ENCODE measurements at regions not wholly inside any gene's neighbourhood (a gene's known extent, or its start where the extent isn't known, plus 50 kb on each side); places are given as distances from the start of the nearest gene placed in this dataset.

DNA sequence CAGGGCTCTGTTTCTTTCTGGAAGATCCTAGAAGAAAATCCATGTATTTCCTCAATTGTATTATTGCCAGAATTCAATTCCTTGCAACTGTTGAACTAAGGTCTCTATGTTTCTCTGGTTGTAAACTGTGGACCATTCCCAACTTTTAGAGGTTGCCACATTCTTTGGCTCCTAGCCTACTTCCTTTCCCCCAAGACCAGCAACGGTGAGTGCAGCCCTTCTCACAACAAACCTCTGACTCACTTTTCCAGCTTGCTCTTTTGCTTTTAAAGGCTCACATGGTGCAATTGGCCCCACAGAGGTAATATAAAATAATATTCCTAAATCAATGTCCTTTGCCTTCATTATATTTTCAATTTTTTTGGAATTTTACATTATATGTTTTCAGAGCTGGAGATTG lies 371.3 kb downstream of the SLITRK5 start:
- Histone ChIP-seq H3K27ac (ENCODE audit: low read depth, low read length) (no peak overlapping the region), H3K9me3 (ENCODE audit: control insufficient read depth in 1 of 2, low read length in 2 of 2) (peaks cover 2 to 10% of the 10 kb centered on the region in 2 donors), H3K4me3 (ENCODE audit: low read depth in 1 of 2, low read length in 2 of 2) (no peak overlapping the region), H3K27me3 (ENCODE audit: control insufficient read depth in 1 of 2, insufficient read depth in 2 of 2, low read length in 2 of 2) (no peaks in the 10 kb centered on the region), H3K4me1 (ENCODE audit: control insufficient read depth in 1 of 2, insufficient read depth in 2 of 2, low read length in 2 of 2) (no peaks in the 10 kb centered on the region), H3K9ac (ENCODE audit: low read depth in 1 of 2, low read length in 2 of 2) (no peak overlapping the region), H3K36me3 (ENCODE audit: control insufficient read depth in 1 of 2, insufficient read depth in 2 of 2, low read length in 2 of 2) (no peaks in the 10 kb centered on the region)

GRCh38 chr13:88051746-88052482 lies 380.7 kb downstream of the SLITRK5 start:
- Histone ChIP-seq H3K36me3 (ENCODE audit: control insufficient read depth in 1 of 2, insufficient read depth in 2 of 2, low read length in 2 of 2) (no peaks in the 10 kb centered on the region), H3K4me1 (ENCODE audit: control insufficient read depth in 1 of 2, insufficient read depth in 2 of 2, low read length in 2 of 2) (no peaks in the 10 kb centered on the region), H3K27ac (ENCODE audit: low read depth, low read length) (no peak overlapping the region), H3K9ac (ENCODE audit: low read depth in 1 of 2, low read length in 2 of 2) (no peak overlapping the region), H3K4me3 (ENCODE audit: low read depth in 1 of 2, low read length in 2 of 2) (no peak overlapping the region), H3K27me3 (ENCODE audit: control insufficient read depth in 1 of 2, insufficient read depth in 2 of 2, low read length in 2 of 2) (no peaks in the 10 kb centered on the region), H3K9me3 (ENCODE audit: control insufficient read depth in 1 of 2, low read length in 2 of 2) (peaks cover 11 to 21% of the 10 kb centered on the region in 2 donors)

- peaks cover 0 to 28% of the 10 kb centered on the region in 2 donors for H3K9me3 ChIP-seq (ENCODE audit: control insufficient read depth in 1 of 2, low read length in 2 of 2)
- H3K9ac ChIP-seq (ENCODE audit: low read depth in 1 of 2, low read length in 2 of 2), result no peak overlapping the region
- no peak overlapping the region for H3K4me3 ChIP-seq (ENCODE audit: low read depth in 1 of 2, low read length in 2 of 2)
- H3K27me3 ChIP-seq (ENCODE audit: control insufficient read depth in 1 of 2, insufficient read depth in 2 of 2, low read length in 2 of 2), result no peaks in the 10 kb centered on the region
- H3K4me1 ChIP-seq (ENCODE audit: control insufficient read depth in 1 of 2, insufficient read depth in 2 of 2, low read length in 2 of 2), result no peaks in the 10 kb centered on the region
- no peak overlapping the region for H3K27ac ChIP-seq (ENCODE audit: low read depth, low read length)
- no peaks in the 10 kb centered on the region for H3K36me3 ChIP-seq (ENCODE audit: control insufficient read depth in 1 of 2, insufficient read depth in 2 of 2, low read length in 2 of 2)
Observed at GRCh38 chr13:88063741-88064140, 392.6 kb downstream of the SLITRK5 start.

DNA sequence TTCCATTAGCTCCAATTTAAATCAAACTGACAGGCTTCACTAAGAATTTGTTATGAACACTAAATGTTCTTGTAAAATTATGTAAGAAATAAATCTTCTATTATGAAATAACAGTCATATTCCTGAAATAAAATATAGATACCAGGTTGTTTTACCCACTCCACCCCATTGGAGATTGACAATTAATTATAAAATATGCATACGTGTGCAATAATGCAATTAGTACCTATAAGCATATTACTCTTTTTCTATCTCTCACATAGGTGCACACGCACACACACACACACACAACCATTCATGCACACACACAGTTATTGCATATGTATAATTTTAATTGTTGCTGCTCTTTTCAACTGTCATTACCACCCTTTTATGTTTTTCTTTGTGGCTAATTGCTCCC lies 395.7 kb downstream of the SLITRK5 start:
- no peak overlapping the region for H3K27ac ChIP-seq (ENCODE audit: low read depth, low read length)
- H3K9me3 ChIP-seq (ENCODE audit: control insufficient read depth in 1 of 2, low read length in 2 of 2), result peaks cover 0 to 22% of the 10 kb centered on the region in 2 donors
- H3K9ac ChIP-seq (ENCODE audit: low read depth in 1 of 2, low read length in 2 of 2), result no peak overlapping the region
- no peaks in the 10 kb centered on the region for H3K36me3 ChIP-seq (ENCODE audit: control insufficient read depth in 1 of 2, insufficient read depth in 2 of 2, low read length in 2 of 2)
- H3K27me3 ChIP-seq (ENCODE audit: control insufficient read depth in 1 of 2, insufficient read depth in 2 of 2, low read length in 2 of 2), result no peaks in the 10 kb centered on the region
- H3K4me1 ChIP-seq (ENCODE audit: control insufficient read depth in 1 of 2, insufficient read depth in 2 of 2, low read length in 2 of 2), result no peaks in the 10 kb centered on the region
- no peak overlapping the region for H3K4me3 ChIP-seq (ENCODE audit: low read depth in 1 of 2, low read length in 2 of 2)

DNA sequence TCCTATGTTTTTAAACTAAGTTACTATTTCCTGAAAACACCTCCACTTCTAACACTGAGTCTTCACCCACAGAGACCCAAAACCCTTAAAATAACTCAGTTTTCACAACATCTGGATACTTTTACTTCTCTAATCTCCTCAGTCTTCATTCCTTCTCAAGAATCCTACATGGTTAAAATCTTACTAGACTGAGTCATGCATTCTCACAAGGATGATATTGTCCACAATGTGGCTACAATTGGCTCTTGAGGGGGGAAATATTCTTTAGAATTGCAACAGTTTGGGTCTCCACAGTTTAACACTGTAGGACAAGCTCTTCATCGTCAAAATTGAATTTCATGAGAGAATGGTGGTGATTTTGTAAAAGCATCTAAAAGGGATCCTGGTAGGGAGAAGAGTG lies 397.1 kb downstream of the SLITRK5 start:
- H3K36me3 ChIP-seq (ENCODE audit: control insufficient read depth in 1 of 2, insufficient read depth in 2 of 2, low read length in 2 of 2), result no peaks in the 10 kb centered on the region
- H3K9me3 ChIP-seq (ENCODE audit: control insufficient read depth in 1 of 2, low read length in 2 of 2), result peaks cover 0 to 16% of the 10 kb centered on the region in 2 donors
- H3K9ac ChIP-seq (ENCODE audit: low read depth in 1 of 2, low read length in 2 of 2), result no peak overlapping the region
- no peaks in the 10 kb centered on the region for H3K4me1 ChIP-seq (ENCODE audit: control insufficient read depth in 1 of 2, insufficient read depth in 2 of 2, low read length in 2 of 2)
- H3K27me3 ChIP-seq (ENCODE audit: control insufficient read depth in 1 of 2, insufficient read depth in 2 of 2, low read length in 2 of 2), result no peaks in the 10 kb centered on the region
- H3K27ac ChIP-seq (ENCODE audit: low read depth, low read length), result no peak overlapping the region
- no peak overlapping the region for H3K4me3 ChIP-seq (ENCODE audit: low read depth in 1 of 2, low read length in 2 of 2)

GRCh38 chr13:88068975-88069374 lies 397.8 kb downstream of the SLITRK5 start:
- H3K4me3 ChIP-seq (ENCODE audit: low read depth in 1 of 2, low read length in 2 of 2), result no peak overlapping the region
- no peak overlapping the region for H3K27ac ChIP-seq (ENCODE audit: low read depth, low read length)

DNA sequence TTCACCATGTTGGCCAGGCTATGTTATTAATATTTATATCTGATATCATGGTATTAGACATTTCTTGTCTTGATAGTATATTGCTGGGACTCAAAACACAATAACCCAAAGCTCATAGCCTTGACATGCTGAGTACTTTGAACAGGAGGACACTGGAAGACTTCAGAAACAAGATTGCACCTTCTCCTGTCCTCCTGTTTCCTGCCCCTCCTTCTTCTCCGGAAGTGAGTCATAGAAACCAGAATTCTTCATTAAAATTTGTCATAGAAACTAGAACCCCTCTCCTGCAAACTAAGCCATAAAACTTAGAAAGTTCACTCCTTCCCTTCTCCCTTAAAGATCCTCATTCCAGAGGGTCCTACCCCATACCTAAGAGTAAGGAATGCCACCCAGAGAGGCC lies 400.2 kb downstream of the SLITRK5 start:
- H3K9me3 ChIP-seq (ENCODE audit: control insufficient read depth in 1 of 2, low read length in 2 of 2), result peaks cover 0 to 10% of the 10 kb centered on the region in 2 donors
- no peaks in the 10 kb centered on the region for H3K27me3 ChIP-seq (ENCODE audit: control insufficient read depth in 1 of 2, insufficient read depth in 2 of 2, low read length in 2 of 2)
- no peak overlapping the region for H3K27ac ChIP-seq (ENCODE audit: low read depth, low read length)
- no peaks in the 10 kb centered on the region for H3K36me3 ChIP-seq (ENCODE audit: control insufficient read depth in 1 of 2, insufficient read depth in 2 of 2, low read length in 2 of 2)
- no peaks in the 10 kb centered on the region for H3K4me1 ChIP-seq (ENCODE audit: control insufficient read depth in 1 of 2, insufficient read depth in 2 of 2, low read length in 2 of 2)
- no peak overlapping the region for H3K9ac ChIP-seq (ENCODE audit: low read depth in 1 of 2, low read length in 2 of 2)
- H3K4me3 ChIP-seq (ENCODE audit: low read depth in 1 of 2, low read length in 2 of 2), result no peak overlapping the region

More at GRCh38 chr13:88068975-88069374, 397.8 kb downstream of the SLITRK5 start:
- Histone ChIP-seq H3K9ac (ENCODE audit: low read depth in 1 of 2, low read length in 2 of 2) (no peak overlapping the region), H3K36me3 (ENCODE audit: control insufficient read depth in 1 of 2, insufficient read depth in 2 of 2, low read length in 2 of 2) (no peaks in the 10 kb centered on the region), H3K27me3 (ENCODE audit: control insufficient read depth in 1 of 2, insufficient read depth in 2 of 2, low read length in 2 of 2) (no peaks in the 10 kb centered on the region), H3K4me1 (ENCODE audit: control insufficient read depth in 1 of 2, insufficient read depth in 2 of 2, low read length in 2 of 2) (no peaks in the 10 kb centered on the region), H3K9me3 (ENCODE audit: control insufficient read depth in 1 of 2, low read length in 2 of 2) (peaks cover 0 to 12% of the 10 kb centered on the region in 2 donors)

DNA sequence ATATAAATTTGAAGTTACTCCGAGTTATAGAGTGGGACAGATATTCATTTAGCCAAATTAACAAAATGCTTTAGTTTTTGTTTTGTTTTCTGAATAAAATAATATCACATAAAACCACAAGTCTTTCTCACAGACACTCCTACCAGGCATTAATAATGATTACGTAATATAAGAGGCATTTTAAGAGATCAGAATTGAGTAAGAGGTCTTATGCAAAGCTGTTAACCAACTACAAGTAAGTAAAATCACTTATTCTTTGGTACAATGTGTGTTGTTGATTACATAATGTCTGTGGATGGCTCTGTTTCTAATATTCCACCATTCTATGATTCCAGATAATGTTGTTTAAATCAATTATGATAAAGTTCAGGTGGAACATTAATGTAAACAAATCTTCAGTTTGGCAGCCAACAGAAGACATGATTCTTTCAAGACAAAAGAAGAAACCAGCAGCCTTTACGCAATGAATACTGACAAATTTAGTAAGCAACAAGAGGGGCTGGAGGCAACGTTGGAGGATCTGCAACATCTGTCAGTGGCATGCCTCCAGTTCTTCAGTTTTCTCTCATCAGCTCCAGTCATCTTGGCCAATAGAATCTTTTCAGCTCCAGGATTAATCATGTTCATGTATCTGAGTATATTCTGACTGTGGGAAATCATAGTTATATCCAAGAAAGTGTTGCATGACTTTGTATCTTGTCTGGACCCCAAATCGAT lies 403.8 kb downstream of the SLITRK5 start:
- Histone ChIP-seq H3K4me1 (ENCODE audit: control insufficient read depth in 1 of 2, insufficient read depth in 2 of 2, low read length in 2 of 2) (no peaks in the 10 kb centered on the region), H3K27ac (ENCODE audit: low read depth, low read length) (no peak overlapping the region), H3K36me3 (ENCODE audit: control insufficient read depth in 1 of 2, insufficient read depth in 2 of 2, low read length in 2 of 2) (no peaks in the 10 kb centered on the region), H3K9ac (ENCODE audit: low read depth in 1 of 2, low read length in 2 of 2) (no peak overlapping the region), H3K4me3 (ENCODE audit: low read depth in 1 of 2, low read length in 2 of 2) (no peak overlapping the region), H3K27me3 (ENCODE audit: control insufficient read depth in 1 of 2, insufficient read depth in 2 of 2, low read length in 2 of 2) (no peaks in the 10 kb centered on the region), H3K9me3 (ENCODE audit: control insufficient read depth in 1 of 2, low read length in 2 of 2) (peaks cover 0 to 9% of the 10 kb centered on the region in 2 donors)

- no peak overlapping the region for H3K4me3 ChIP-seq (ENCODE audit: low read depth in 1 of 2, low read length in 2 of 2)
- H3K36me3 ChIP-seq (ENCODE audit: control insufficient read depth in 1 of 2, insufficient read depth in 2 of 2, low read length in 2 of 2), result no peaks in the 10 kb centered on the region
- H3K9ac ChIP-seq (ENCODE audit: low read depth in 1 of 2, low read length in 2 of 2), result no peak overlapping the region
- H3K4me1 ChIP-seq (ENCODE audit: control insufficient read depth in 1 of 2, insufficient read depth in 2 of 2, low read length in 2 of 2), result no peaks in the 10 kb centered on the region
- peaks cover 0 to 6% of the 10 kb centered on the region in 2 donors for H3K9me3 ChIP-seq (ENCODE audit: control insufficient read depth in 1 of 2, low read length in 2 of 2)
- H3K27ac ChIP-seq (ENCODE audit: low read depth, low read length), result no peak overlapping the region
- H3K27me3 ChIP-seq (ENCODE audit: control insufficient read depth in 1 of 2, insufficient read depth in 2 of 2, low read length in 2 of 2), result no peaks in the 10 kb centered on the region
Observed at GRCh38 chr13:88085036-88085435, 413.9 kb downstream of the SLITRK5 start.

GRCh38 chr13:88086577-88086976 lies 415.4 kb downstream of the SLITRK5 start:
- Histone ChIP-seq H3K4me3 (ENCODE audit: low read depth in 1 of 2, low read length in 2 of 2) (no peak overlapping the region), H3K4me1 (ENCODE audit: control insufficient read depth in 1 of 2, insufficient read depth in 2 of 2, low read length in 2 of 2) (no peaks in the 10 kb centered on the region), H3K27me3 (ENCODE audit: control insufficient read depth in 1 of 2, insufficient read depth in 2 of 2, low read length in 2 of 2) (no peaks in the 10 kb centered on the region), H3K27ac (ENCODE audit: low read depth, low read length) (no peak overlapping the region), H3K9me3 (ENCODE audit: control insufficient read depth in 1 of 2, low read length in 2 of 2) (peaks cover 0 to 6% of the 10 kb centered on the region in 2 donors), H3K9ac (ENCODE audit: low read depth in 1 of 2, low read length in 2 of 2) (no peak overlapping the region), H3K36me3 (ENCODE audit: control insufficient read depth in 1 of 2, insufficient read depth in 2 of 2, low read length in 2 of 2) (no peaks in the 10 kb centered on the region)
